Astrocyte (in vitro differentiated cells and primary cell): ENCODE measurements at regions not wholly inside any gene's neighbourhood (a gene's known extent, or its start where the extent isn't known, plus 50 kb on each side); places are given as distances from the start of the nearest gene placed in this dataset.
A peak's percentile ranks its signal among the peaks of the same experiment; 100 is the strongest.

Experiments used
- DNase-seq: peaks from one replicate; pipeline ENCODE4 v3.0.0-alpha.2; 2010; ENCODE audit warnings: low read depth
- FAIRE-seq: peaks from 2 replicates; lab custom pipeline; 2011; peaks lifted over from hg19 to GRCh38; lab: Jason Lieb, UNC
- H2AFZ ChIP-seq: 2 replicates; pipeline ENCODE4 v1.6.0; 2012; ENCODE audit warnings: low read depth, low read length, inconsistent platforms
- H3K27ac ChIP-seq: 2 replicates; pipeline ENCODE4 v1.5.1; 2011; ENCODE audit warnings: low read depth, low read length, inconsistent platforms
- H3K27me3 ChIP-seq: 2 replicates; pipeline ENCODE4 v1.6.0; 2011; ENCODE audit warnings: low read length, inconsistent platforms; ENCODE audit not compliant: insufficient read depth
- H3K36me3 ChIP-seq: 2 replicates; pipeline ENCODE4 v1.5.1; 2011; ENCODE audit warnings: low read length, inconsistent platforms; ENCODE audit not compliant: insufficient read depth
- H3K4me1 ChIP-seq: 2 replicates; pipeline ENCODE4 v1.5.1; 2011; ENCODE audit warnings: low read length, inconsistent platforms; ENCODE audit not compliant: insufficient read depth
- H3K4me2 ChIP-seq: 2 replicates; pipeline ENCODE4 v1.6.0; 2012; ENCODE audit warnings: low read length, inconsistent platforms
- H3K4me3 ChIP-seq: 2 replicates; pipeline ENCODE4 v1.5.1; 2011; ENCODE audit warnings: low read depth, mild to moderate bottlenecking, low read length, inconsistent platforms; ENCODE audit not compliant: insufficient read depth
- H3K79me2 ChIP-seq: 2 replicates; pipeline ENCODE4 v1.6.0; 2012; ENCODE audit warnings: mild to moderate bottlenecking, low read length, inconsistent platforms; ENCODE audit not compliant: insufficient read depth
- H3K9ac ChIP-seq: 2 replicates; pipeline ENCODE4 v1.6.0; 2012; ENCODE audit warnings: mild to moderate bottlenecking, low read length, inconsistent platforms
- H3K9me3 ChIP-seq: 2 replicates; pipeline ENCODE4 v1.5.1; 2012; ENCODE audit warnings: low read depth, mild to moderate bottlenecking, low read length, inconsistent platforms; ENCODE audit not compliant: insufficient read depth
- H4K20me1 ChIP-seq: 2 replicates; pipeline ENCODE4 v1.6.0; 2012; ENCODE audit warnings: low read length, inconsistent platforms; ENCODE audit not compliant: insufficient read depth
- H3K27ac Mint-ChIP-seq: one replicate; pipeline ENCODE4 v1.8.0; 2021; ENCODE audit warnings: mild to moderate bottlenecking, mixed read lengths; ENCODE audit not compliant: unreplicated experiment
- H3K27me3 Mint-ChIP-seq: one replicate; pipeline ENCODE4 v1.8.0; 2021; ENCODE audit warnings: low read depth, mixed read lengths; ENCODE audit not compliant: unreplicated experiment
- H3K36me3 Mint-ChIP-seq: one replicate; pipeline ENCODE4 v1.8.0; 2021; ENCODE audit warnings: low read depth, mixed read lengths; ENCODE audit not compliant: unreplicated experiment
- H3K4me1 Mint-ChIP-seq: one replicate; pipeline ENCODE4 v1.8.0; 2021; ENCODE audit warnings: low read depth, mixed read lengths; ENCODE audit not compliant: unreplicated experiment
- H3K4me3 Mint-ChIP-seq: one replicate; pipeline ENCODE4 v1.8.0; 2021; ENCODE audit warnings: mild to moderate bottlenecking, moderate library complexity, mixed read lengths; ENCODE audit not compliant: unreplicated experiment
- H3K9me3 Mint-ChIP-seq: one replicate; pipeline ENCODE4 v1.8.0; 2021; ENCODE audit warnings: mild to moderate bottlenecking, mixed read lengths; ENCODE audit not compliant: unreplicated experiment
- EZH2 ChIP-seq: IDR thresholded peaks from 2 replicates; pipeline ENCODE4 v1.6.1; 2012; ENCODE audit warnings: mild to moderate bottlenecking, low read length, inconsistent platforms; ENCODE audit not compliant: insufficient read depth
- TF ChIP-seq, protein P1 (sequence below): IDR thresholded peaks from 2 replicates; pipeline ENCODE4 v1.5.1; 2011; ENCODE audit warnings: low read depth, mild to moderate bottlenecking, inconsistent platforms, low read length, moderate library complexity; ENCODE audit not compliant: insufficient read depth

GRCh38 chr1:60287536-60287935 lies 214.0 kb upstream of the C1orf87 start:
- FAIRE-seq: no peak

GRCh38 chr1:60283690-60284089 lies 210.1 kb upstream of the C1orf87 start:
- Histone ChIP-seq H3K27ac (no peak overlapping the region), H3K27me3 (no peaks in the 10 kb centered on the region), H3K9ac (no peak overlapping the region), H3K9me3 (no peaks in the 10 kb centered on the region), H2AFZ (no peak overlapping the region), H3K4me3 (no peak overlapping the region), H3K36me3 (no peaks in the 10 kb centered on the region), H3K79me2 (no peaks in the 10 kb centered on the region), H4K20me1 (no peaks in the 10 kb centered on the region), H3K4me2 (no peak overlapping the region), H3K4me1 (peaks cover 20% of the 10 kb centered on the region)
- H3K27ac Mint-ChIP-seq: no peak overlapping the region
- FAIRE-seq: peak; percentile 78
- peaks cover 5% of the 10 kb centered on the region for H3K9me3 Mint-ChIP-seq
- peaks cover 26% of the 10 kb centered on the region for H3K4me1 Mint-ChIP-seq
- no peaks in the 10 kb centered on the region for H3K36me3 Mint-ChIP-seq
- H3K27me3 Mint-ChIP-seq: no peaks in the 10 kb centered on the region
- no peak for DNase-seq
- TF ChIP-seq, protein P1, sequence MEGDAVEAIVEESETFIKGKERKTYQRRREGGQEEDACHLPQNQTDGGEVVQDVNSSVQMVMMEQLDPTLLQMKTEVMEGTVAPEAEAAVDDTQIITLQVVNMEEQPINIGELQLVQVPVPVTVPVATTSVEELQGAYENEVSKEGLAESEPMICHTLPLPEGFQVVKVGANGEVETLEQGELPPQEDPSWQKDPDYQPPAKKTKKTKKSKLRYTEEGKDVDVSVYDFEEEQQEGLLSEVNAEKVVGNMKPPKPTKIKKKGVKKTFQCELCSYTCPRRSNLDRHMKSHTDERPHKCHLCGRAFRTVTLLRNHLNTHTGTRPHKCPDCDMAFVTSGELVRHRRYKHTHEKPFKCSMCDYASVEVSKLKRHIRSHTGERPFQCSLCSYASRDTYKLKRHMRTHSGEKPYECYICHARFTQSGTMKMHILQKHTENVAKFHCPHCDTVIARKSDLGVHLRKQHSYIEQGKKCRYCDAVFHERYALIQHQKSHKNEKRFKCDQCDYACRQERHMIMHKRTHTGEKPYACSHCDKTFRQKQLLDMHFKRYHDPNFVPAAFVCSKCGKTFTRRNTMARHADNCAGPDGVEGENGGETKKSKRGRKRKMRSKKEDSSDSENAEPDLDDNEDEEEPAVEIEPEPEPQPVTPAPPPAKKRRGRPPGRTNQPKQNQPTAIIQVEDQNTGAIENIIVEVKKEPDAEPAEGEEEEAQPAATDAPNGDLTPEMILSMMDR: no peak
- no peak for TF ChIP-seq EZH2
- no peak overlapping the region for H3K4me3 Mint-ChIP-seq

More at GRCh38 chr1:60287536-60287935, 214.0 kb upstream of the C1orf87 start:
- no peak overlapping the region for H3K27ac ChIP-seq
- H3K36me3 ChIP-seq: no peaks in the 10 kb centered on the region
- H3K9me3 ChIP-seq: no peaks in the 10 kb centered on the region
- H3K79me2 ChIP-seq: no peaks in the 10 kb centered on the region
- H3K9ac ChIP-seq: no peak overlapping the region
- H3K4me2 ChIP-seq: no peak overlapping the region
- Mint-ChIP-seq H3K27me3 (no peaks in the 10 kb centered on the region), H3K27ac (no peak overlapping the region), H3K9me3 (peaks cover 5% of the 10 kb centered on the region), H3K36me3 (no peaks in the 10 kb centered on the region), H3K4me1 (peaks cover 9% of the 10 kb centered on the region), H3K4me3 (no peak overlapping the region)
- H3K27me3 ChIP-seq: no peaks in the 10 kb centered on the region
- no peak overlapping the region for H2AFZ ChIP-seq
- TF ChIP-seq EZH2: no peak
- DNase-seq: no peak
- H3K4me1 ChIP-seq: no peaks in the 10 kb centered on the region
- H3K4me3 ChIP-seq: no peak overlapping the region
- H4K20me1 ChIP-seq: no peaks in the 10 kb centered on the region

DNA sequence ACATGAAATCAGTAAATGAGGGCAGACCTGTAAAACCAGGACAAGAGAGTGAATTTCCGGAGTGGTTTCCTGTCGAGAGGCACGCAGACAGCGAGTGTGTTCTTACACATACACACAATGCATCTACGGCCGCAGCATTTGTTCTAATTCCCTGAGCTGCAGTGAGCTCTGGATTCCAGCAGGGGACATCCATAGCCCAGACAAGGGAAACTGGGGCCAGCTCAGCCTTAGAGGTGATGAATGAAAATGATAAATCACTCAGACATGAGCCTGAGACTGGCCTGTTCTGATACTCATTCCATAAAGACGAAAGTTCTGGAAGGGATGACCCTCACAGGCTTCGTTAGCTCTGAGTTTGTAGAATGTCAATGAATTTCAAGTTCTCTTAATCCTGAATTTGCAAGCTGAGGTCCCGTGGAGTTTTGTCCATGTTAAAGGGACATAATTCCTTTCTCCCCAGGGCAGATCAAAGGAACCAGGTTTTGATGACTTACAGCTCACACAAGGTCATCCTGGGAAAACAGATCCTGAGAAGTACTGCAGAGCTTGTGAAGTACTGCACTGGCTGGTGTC lies 207.9 kb upstream of the C1orf87 start:
- H3K27me3 ChIP-seq: no peaks in the 10 kb centered on the region
- H3K4me1 Mint-ChIP-seq: peaks cover 26% of the 10 kb centered on the region
- peaks cover 20% of the 10 kb centered on the region for H3K4me1 ChIP-seq
- H4K20me1 ChIP-seq: no peaks in the 10 kb centered on the region
- FAIRE-seq (peak; percentile 64), DNase-seq (peak; percentile 72)
- peak overlapping the region; percentile 35 for H3K9ac ChIP-seq
- peak overlapping the region; percentile 78 for H3K4me2 ChIP-seq
- no peaks in the 10 kb centered on the region for H3K9me3 ChIP-seq
- no peaks in the 10 kb centered on the region for H3K79me2 ChIP-seq
- peak overlapping the region; percentile 35 for H3K27ac Mint-ChIP-seq
- TF ChIP-seq, protein P1: peak; percentile 97
- TF ChIP-seq EZH2: no peak
- H3K36me3 Mint-ChIP-seq: no peaks in the 10 kb centered on the region
- peak overlapping the region; percentile 44 for H3K27ac ChIP-seq
- H2AFZ ChIP-seq: peak overlapping the region; percentile 67
- H3K4me3 ChIP-seq: no peak overlapping the region
- H3K9me3 Mint-ChIP-seq: no peaks in the 10 kb centered on the region
- no peak overlapping the region for H3K4me3 Mint-ChIP-seq
- no peaks in the 10 kb centered on the region for H3K36me3 ChIP-seq
- H3K27me3 Mint-ChIP-seq: no peaks in the 10 kb centered on the region
